Endothelial cell (in vitro differentiated cells): ENCODE measurements at regions not wholly inside any gene's neighbourhood (a gene's known extent, or its start where the extent isn't known, plus 50 kb on each side); places are given as distances from the start of the nearest gene placed in this dataset.
"Not testable (repeated sequence)": the region's sequence is repeated elsewhere in the genome, so short reads cannot be mapped to it uniquely, and the experiment has no call there.

Experiments
- DNase-seq: peaks from one replicate; pipeline ENCODE4 v3.0.0; 2021; ENCODE audit warnings: low spot score
- H3K27ac Mint-ChIP-seq: one replicate; pipeline ENCODE4 v1.8.0; 2021; ENCODE audit warnings: mixed read lengths, inconsistent platforms; ENCODE audit not compliant: unreplicated experiment
- H3K27me3 Mint-ChIP-seq: one replicate; pipeline ENCODE4 v1.8.0; 2021; ENCODE audit warnings: mild to moderate bottlenecking, moderate library complexity, mixed read lengths, inconsistent platforms; ENCODE audit not compliant: unreplicated experiment
- H3K36me3 Mint-ChIP-seq: one replicate; pipeline ENCODE4 v1.8.0; 2021; ENCODE audit warnings: mild to moderate bottlenecking, low read depth, mixed read lengths, inconsistent platforms; ENCODE audit not compliant: unreplicated experiment
- H3K4me1 Mint-ChIP-seq: one replicate; pipeline ENCODE4 v1.8.0; 2021; ENCODE audit warnings: mild to moderate bottlenecking, mixed read lengths, inconsistent platforms; ENCODE audit not compliant: unreplicated experiment
- H3K4me3 Mint-ChIP-seq: one replicate; pipeline ENCODE4 v1.8.0; 2021; ENCODE audit warnings: mild to moderate bottlenecking, mixed read lengths, inconsistent platforms; ENCODE audit not compliant: unreplicated experiment
- H3K9me3 Mint-ChIP-seq: one replicate; pipeline ENCODE4 v1.8.0; 2021; ENCODE audit warnings: mixed read lengths, inconsistent platforms; ENCODE audit not compliant: unreplicated experiment
- CTCF ChIP-seq: fragments of 200-600 bp; sonication (generic); IDR thresholded peaks from one replicate; pipeline ENCODE4 v1.5.0; 2021; ENCODE audit warnings: antibody characterized with exemption; ENCODE audit not compliant: unreplicated experiment

GRCh38 chr21:34227386-34227852, 136.4 kb upstream of the KCNE2 start:
- no peak for TF ChIP-seq CTCF
- Mint-ChIP-seq H3K36me3 (peaks cover 4% of the 10 kb centered on the region), H3K4me1 (no peaks in the 10 kb centered on the region), H3K27ac (no peak overlapping the region), H3K27me3 (peaks cover 4% of the 10 kb centered on the region), H3K9me3 (no peaks in the 10 kb centered on the region), H3K4me3 (no peak overlapping the region)
- DNase-seq = no peak

- DNase-seq = no peak
- Mint-ChIP-seq H3K27me3 (peaks cover 4% of the 10 kb centered on the region), H3K9me3 (no peaks in the 10 kb centered on the region), H3K4me3 (no peak overlapping the region), H3K36me3 (peaks cover 4% of the 10 kb centered on the region), H3K4me1 (no peaks in the 10 kb centered on the region), H3K27ac (no peak overlapping the region)
- no peak for TF ChIP-seq CTCF
Observed at GRCh38 chr21:34228792-34229191, 135.0 kb upstream of the KCNE2 start.

- Mint-ChIP-seq H3K27me3 (peaks cover 1% of the 10 kb centered on the region), H3K27ac (no peak overlapping the region), H3K36me3 (no peaks in the 10 kb centered on the region), H3K4me1 (no peaks in the 10 kb centered on the region), H3K9me3 (no peaks in the 10 kb centered on the region), H3K4me3 (no peak overlapping the region)
- DNase-seq = no peak
- no peak for TF ChIP-seq CTCF
Observed at GRCh38 chr21:34229353-34229752, 134.5 kb upstream of the KCNE2 start.

- not testable (repeated sequence) for DNase-seq, H3K4me1 Mint-ChIP-seq, H3K36me3 Mint-ChIP-seq, H3K4me3 Mint-ChIP-seq, H3K27ac Mint-ChIP-seq, H3K27me3 Mint-ChIP-seq, H3K9me3 Mint-ChIP-seq
Observed at GRCh38 chr21:34233741-34234140, 130.1 kb upstream of the KCNE2 start.

- no peaks in the 10 kb centered on the region for H3K27me3 Mint-ChIP-seq
- H3K4me3 Mint-ChIP-seq = no peak overlapping the region
- H3K4me1 Mint-ChIP-seq = no peaks in the 10 kb centered on the region
- no peak for DNase-seq
- no peaks in the 10 kb centered on the region for H3K9me3 Mint-ChIP-seq
- no peak for TF ChIP-seq CTCF
- H3K36me3 Mint-ChIP-seq = no peaks in the 10 kb centered on the region
- H3K27ac Mint-ChIP-seq = no peak overlapping the region
Observed at GRCh38 chr21:34235514-34235913, 128.3 kb upstream of the KCNE2 start.

- DNase-seq = no peak
- no peaks in the 10 kb centered on the region for H3K36me3 Mint-ChIP-seq
- no peaks in the 10 kb centered on the region for H3K9me3 Mint-ChIP-seq
- H3K27ac Mint-ChIP-seq = no peak overlapping the region
- no peaks in the 10 kb centered on the region for H3K4me1 Mint-ChIP-seq
- TF ChIP-seq CTCF = no peak
- H3K27me3 Mint-ChIP-seq = peaks cover 3% of the 10 kb centered on the region
- H3K4me3 Mint-ChIP-seq = no peak overlapping the region
Observed at GRCh38 chr21:34242973-34243372, 120.8 kb upstream of the KCNE2 start.
